ENCODE measurements at regions not wholly inside any gene's neighbourhood (a gene's known extent, or its start where the extent isn't known, plus 50 kb on each side); places are given as distances from the start of the nearest gene placed in this dataset.
"Not testable (repeated sequence)": the region's sequence is repeated elsewhere in the genome, so short reads cannot be mapped to it uniquely, and the experiment has no call there.

- WGBS (ENCODE audit: insufficient coverage): 89% methylated on average over 5 of the region's 5 CpGs
- Histone ChIP-seq H3K27ac (ENCODE audit: insufficient read depth in 1 of 2, low read depth in 1 of 2, low read length in 2 of 2, poor library complexity in 1 of 2, severe bottlenecking in 2 of 2) (no peak overlapping the region), H3K27me3 (replicated peaks in 2 of 5; ENCODE audit: control insufficient read depth in 4 of 5, insufficient read depth in 5 of 5, low read length in 4 of 5) (no peaks in the 10 kb centered on the region), H3K9me3 (ENCODE audit: control extremely low read depth in 1 of 5, control insufficient read depth in 4 of 5, insufficient read depth in 2 of 5, low read depth in 1 of 5, low read length in 4 of 5) (no peaks in the 10 kb centered on the region), H3K36me3 (ENCODE audit: control insufficient read depth in 4 of 4, insufficient read depth in 4 of 4, low read length in 3 of 4) (no peaks in the 10 kb centered on the region), H3K4me1 (ENCODE audit: control extremely low read depth in 1 of 4, control insufficient read depth in 4 of 4, insufficient read depth in 4 of 4, low read length in 3 of 4) (no peaks in the 10 kb centered on the region), H3K4me3 (ENCODE audit: control insufficient read depth in 1 of 7, extremely low read depth in 1 of 7, insufficient read depth in 4 of 7, low read depth in 2 of 7, low read length in 6 of 7) (no peak overlapping the region)
- POLR2A ChIA-PET: interaction anchor here (1.3 kb wide), 1 partner anchor 720 kb away, joined by 3 read pairs; no protein-coding TSS in a partner anchor
- no peak for DNase-seq
- CTCF ChIA-PET: interaction anchor here (0.6 to 1.3 kb wide), 2 partner anchors 12 to 377 kb away, joined by 3 to 4 read pairs; no protein-coding TSS in a partner anchor
These were observed 91.7 kb upstream of the TRIB2 start for GRCh38 chr2:12624905-12625598.

DNA sequence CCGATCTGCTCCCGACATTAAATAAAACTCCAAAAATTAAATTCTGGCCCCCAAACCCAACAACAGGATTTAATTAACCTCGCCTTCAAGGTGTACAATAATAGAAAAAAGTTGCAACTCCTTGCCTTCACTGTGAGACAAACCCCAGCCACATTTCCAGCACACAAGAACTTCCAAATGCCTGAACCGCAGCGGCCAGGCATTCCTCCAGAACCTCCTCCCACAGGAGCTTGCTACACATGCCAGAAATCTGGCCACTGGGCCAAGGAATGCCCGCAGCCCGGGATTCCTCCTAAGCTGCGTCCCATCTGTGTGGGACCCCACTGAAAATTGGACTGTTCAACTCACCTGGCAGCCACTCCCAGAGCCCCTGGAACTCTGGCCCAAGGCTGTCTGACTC lies 88.2 kb upstream of the TRIB2 start:
- DNase-seq; H3K4me1 ChIP-seq (ENCODE audit: control extremely low read depth in 1 of 4, control insufficient read depth in 4 of 4, insufficient read depth in 4 of 4, low read length in 3 of 4); H3K9me3 ChIP-seq (ENCODE audit: control extremely low read depth in 1 of 5, control insufficient read depth in 4 of 5, insufficient read depth in 2 of 5, low read depth in 1 of 5, low read length in 4 of 5); H3K36me3 ChIP-seq (ENCODE audit: control insufficient read depth in 4 of 4, insufficient read depth in 4 of 4, low read length in 3 of 4); H3K27me3 ChIP-seq (replicated peaks in 2 of 5; ENCODE audit: control insufficient read depth in 4 of 5, insufficient read depth in 5 of 5, low read length in 4 of 5); POLR2A ChIA-PET; H3K4me3 ChIP-seq (ENCODE audit: control insufficient read depth in 1 of 7, extremely low read depth in 1 of 7, insufficient read depth in 4 of 7, low read depth in 2 of 7, low read length in 6 of 7); CTCF ChIA-PET; H3K27ac ChIP-seq (ENCODE audit: insufficient read depth in 1 of 2, low read depth in 1 of 2, low read length in 2 of 2, poor library complexity in 1 of 2, severe bottlenecking in 2 of 2): not testable (repeated sequence)
- 100% methylated on average over 3 of the region's 8 CpGs for WGBS (ENCODE audit: insufficient coverage)

DNA sequence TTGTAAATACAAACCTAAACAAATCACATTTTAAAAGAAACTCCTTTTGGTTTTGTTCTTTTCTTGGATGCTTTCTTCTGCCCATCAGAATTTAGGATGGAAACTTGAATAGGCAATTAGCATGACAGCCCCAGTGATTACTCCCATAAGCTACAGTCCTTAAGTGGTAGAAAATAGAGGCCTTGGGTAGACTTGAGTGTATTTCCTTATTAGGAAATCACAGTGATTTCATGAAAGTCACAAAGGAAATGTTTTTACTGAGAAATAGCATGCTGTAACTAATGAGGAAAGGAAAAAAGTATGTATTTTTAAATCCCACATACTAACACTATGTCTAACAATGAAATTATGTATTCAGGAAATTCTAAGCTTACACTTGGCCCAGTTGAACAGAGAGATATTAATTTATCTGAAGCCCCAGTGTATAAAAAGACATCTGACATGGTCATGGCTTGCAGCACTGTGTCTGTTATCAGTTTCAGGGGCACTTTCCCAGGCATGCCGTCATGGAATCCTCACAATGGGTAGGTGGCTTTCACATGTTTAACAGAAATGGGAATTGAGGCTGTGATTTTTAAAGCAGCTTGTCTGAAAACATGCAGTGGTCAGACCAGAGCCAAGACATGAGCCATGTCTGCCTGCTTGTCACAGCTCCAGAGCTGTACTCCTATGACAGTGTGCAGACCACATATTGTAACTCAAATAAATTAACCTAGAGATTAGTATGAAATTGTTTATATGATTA lies 79.7 kb upstream of the TRIB2 start:
- no peak for DNase-seq
- no peaks in the 10 kb centered on the region for H3K4me1 ChIP-seq (ENCODE audit: control extremely low read depth in 1 of 4, control insufficient read depth in 4 of 4, insufficient read depth in 4 of 4, low read length in 3 of 4)
- H3K27me3 ChIP-seq (replicated peaks in 2 of 5; ENCODE audit: control insufficient read depth in 4 of 5, insufficient read depth in 5 of 5, low read length in 4 of 5): peaks cover 0 to 5% (median 0%) of the 10 kb centered on the region in 5 experiments
- no peaks in the 10 kb centered on the region for H3K36me3 ChIP-seq (ENCODE audit: control insufficient read depth in 4 of 4, insufficient read depth in 4 of 4, low read length in 3 of 4)
- WGBS (ENCODE audit: insufficient coverage): no CpG with 5 or more reads among the region's 1 CpG
- no peaks in the 10 kb centered on the region for H3K9me3 ChIP-seq (ENCODE audit: control extremely low read depth in 1 of 5, control insufficient read depth in 4 of 5, insufficient read depth in 2 of 5, low read depth in 1 of 5, low read length in 4 of 5)
- H3K27ac ChIP-seq (ENCODE audit: insufficient read depth in 1 of 2, low read depth in 1 of 2, low read length in 2 of 2, poor library complexity in 1 of 2, severe bottlenecking in 2 of 2): no peak overlapping the region
- ChIA-PET CTCF (interaction anchor here (1.0 kb wide), 1 partner anchor 13 kb away, joined by 3 read pairs; no protein-coding TSS in a partner anchor), POLR2A (no interaction called here)
- H3K4me3 ChIP-seq (ENCODE audit: control insufficient read depth in 1 of 7, extremely low read depth in 1 of 7, insufficient read depth in 4 of 7, low read depth in 2 of 7, low read length in 6 of 7): no peak overlapping the region

- Histone ChIP-seq H3K9me3 (ENCODE audit: control extremely low read depth in 1 of 5, control insufficient read depth in 4 of 5, insufficient read depth in 2 of 5, low read depth in 1 of 5, low read length in 4 of 5) (no peaks in the 10 kb centered on the region), H3K27ac (ENCODE audit: insufficient read depth in 1 of 2, low read depth in 1 of 2, low read length in 2 of 2, poor library complexity in 1 of 2, severe bottlenecking in 2 of 2) (no peak overlapping the region), H3K4me1 (ENCODE audit: control extremely low read depth in 1 of 4, control insufficient read depth in 4 of 4, insufficient read depth in 4 of 4, low read length in 3 of 4) (no peaks in the 10 kb centered on the region), H3K36me3 (ENCODE audit: control insufficient read depth in 4 of 4, insufficient read depth in 4 of 4, low read length in 3 of 4) (no peaks in the 10 kb centered on the region), H3K27me3 (replicated peaks in 2 of 5; ENCODE audit: control insufficient read depth in 4 of 5, insufficient read depth in 5 of 5, low read length in 4 of 5) (peaks cover 0 to 11% (median 0%) of the 10 kb centered on the region in 5 experiments), H3K4me3 (ENCODE audit: control insufficient read depth in 1 of 7, extremely low read depth in 1 of 7, insufficient read depth in 4 of 7, low read depth in 2 of 7, low read length in 6 of 7) (no peak overlapping the region)
- no CpG with 5 or more reads among the region's 1 CpG for WGBS (ENCODE audit: insufficient coverage)
- CTCF ChIA-PET: interaction anchor here (0.6 kb wide), 1 partner anchor 81 kb away, joined by 3 read pairs; no protein-coding TSS in a partner anchor
- no peak for DNase-seq
- POLR2A ChIA-PET: no interaction called here
These were observed 79.0 kb upstream of the TRIB2 start for GRCh38 chr2:12637754-12638153.

GRCh38 chr2:12641441-12641840 lies 75.3 kb upstream of the TRIB2 start:
- DNase-seq: no peak
- WGBS (ENCODE audit: insufficient coverage): 86% methylated on average over 1 of the region's 1 CpG
- no peak overlapping the region for H3K27ac ChIP-seq (ENCODE audit: insufficient read depth in 1 of 2, low read depth in 1 of 2, low read length in 2 of 2, poor library complexity in 1 of 2, severe bottlenecking in 2 of 2)
- no peak overlapping the region for H3K4me3 ChIP-seq (ENCODE audit: control insufficient read depth in 1 of 7, extremely low read depth in 1 of 7, insufficient read depth in 4 of 7, low read depth in 2 of 7, low read length in 6 of 7)
- H3K27me3 ChIP-seq (replicated peaks in 2 of 5; ENCODE audit: control insufficient read depth in 4 of 5, insufficient read depth in 5 of 5, low read length in 4 of 5): peaks cover 0 to 14% (median 0%) of the 10 kb centered on the region in 5 experiments
- ChIA-PET POLR2A (no interaction called here), CTCF (interaction anchor here (1.4 kb wide), 1 partner anchor 365 kb away, joined by 3 read pairs; no protein-coding TSS in a partner anchor)
- no peaks in the 10 kb centered on the region for H3K4me1 ChIP-seq (ENCODE audit: control extremely low read depth in 1 of 4, control insufficient read depth in 4 of 4, insufficient read depth in 4 of 4, low read length in 3 of 4)
- H3K9me3 ChIP-seq (ENCODE audit: control extremely low read depth in 1 of 5, control insufficient read depth in 4 of 5, insufficient read depth in 2 of 5, low read depth in 1 of 5, low read length in 4 of 5): peaks cover 0 to 3% (median 0%) of the 10 kb centered on the region in 5 experiments
- H3K36me3 ChIP-seq (ENCODE audit: control insufficient read depth in 4 of 4, insufficient read depth in 4 of 4, low read length in 3 of 4): no peaks in the 10 kb centered on the region

DNA sequence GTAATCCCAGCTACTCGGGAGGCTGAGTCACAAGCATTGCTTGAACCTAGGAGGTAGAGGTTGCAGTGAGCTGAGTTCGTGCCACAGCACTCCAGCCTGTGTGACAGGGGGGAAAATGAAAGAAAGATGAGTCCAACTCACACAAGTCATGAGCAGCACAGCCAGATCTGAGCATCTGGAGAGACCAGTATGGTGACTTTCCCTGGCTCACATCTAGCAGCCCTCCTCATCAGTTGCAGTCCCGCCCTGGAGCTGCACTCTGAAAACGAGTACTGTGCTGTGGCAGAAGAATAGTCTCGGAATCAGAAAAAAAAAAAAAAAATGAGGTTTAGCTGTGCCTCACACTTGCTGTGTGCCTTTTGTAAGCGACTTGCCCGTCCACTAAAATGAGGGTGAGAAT lies 74.4 kb upstream of the TRIB2 start:
- ChIA-PET POLR2A (no interaction called here), CTCF (interaction anchor here (0.6 to 1.4 kb wide), 2 partner anchors 354 to 364 kb away, joined by 3 read pairs; no protein-coding TSS in a partner anchor)
- H3K27ac ChIP-seq (ENCODE audit: insufficient read depth in 1 of 2, low read depth in 1 of 2, low read length in 2 of 2, poor library complexity in 1 of 2, severe bottlenecking in 2 of 2): no peak overlapping the region
- no peak for DNase-seq
- peaks cover 0 to 17% (median 0%) of the 10 kb centered on the region in 5 experiments for H3K27me3 ChIP-seq (replicated peaks in 2 of 5; ENCODE audit: control insufficient read depth in 4 of 5, insufficient read depth in 5 of 5, low read length in 4 of 5)
- no peaks in the 10 kb centered on the region for H3K4me1 ChIP-seq (ENCODE audit: control extremely low read depth in 1 of 4, control insufficient read depth in 4 of 4, insufficient read depth in 4 of 4, low read length in 3 of 4)
- no peak overlapping the region for H3K4me3 ChIP-seq (ENCODE audit: control insufficient read depth in 1 of 7, extremely low read depth in 1 of 7, insufficient read depth in 4 of 7, low read depth in 2 of 7, low read length in 6 of 7)
- WGBS (ENCODE audit: insufficient coverage): 93% methylated on average over 6 of the region's 7 CpGs
- no peaks in the 10 kb centered on the region for H3K36me3 ChIP-seq (ENCODE audit: control insufficient read depth in 4 of 4, insufficient read depth in 4 of 4, low read length in 3 of 4)
- peaks cover 3 to 5% (median 4%) of the 10 kb centered on the region in 5 experiments for H3K9me3 ChIP-seq (ENCODE audit: control extremely low read depth in 1 of 5, control insufficient read depth in 4 of 5, insufficient read depth in 2 of 5, low read depth in 1 of 5, low read length in 4 of 5)

GRCh38 chr2:12642859-12643258 lies 73.9 kb upstream of the TRIB2 start:
- Histone ChIP-seq H3K27ac (ENCODE audit: insufficient read depth in 1 of 2, low read depth in 1 of 2, low read length in 2 of 2, poor library complexity in 1 of 2, severe bottlenecking in 2 of 2) (no peak overlapping the region), H3K36me3 (ENCODE audit: control insufficient read depth in 4 of 4, insufficient read depth in 4 of 4, low read length in 3 of 4) (no peaks in the 10 kb centered on the region), H3K9me3 (ENCODE audit: control extremely low read depth in 1 of 5, control insufficient read depth in 4 of 5, insufficient read depth in 2 of 5, low read depth in 1 of 5, low read length in 4 of 5) (peaks cover 3 to 5% (median 4%) of the 10 kb centered on the region in 5 experiments), H3K4me1 (ENCODE audit: control extremely low read depth in 1 of 4, control insufficient read depth in 4 of 4, insufficient read depth in 4 of 4, low read length in 3 of 4) (no peaks in the 10 kb centered on the region), H3K27me3 (replicated peaks in 2 of 5; ENCODE audit: control insufficient read depth in 4 of 5, insufficient read depth in 5 of 5, low read length in 4 of 5) (peaks cover 0 to 17% (median 2%) of the 10 kb centered on the region in 5 experiments), H3K4me3 (ENCODE audit: control insufficient read depth in 1 of 7, extremely low read depth in 1 of 7, insufficient read depth in 4 of 7, low read depth in 2 of 7, low read length in 6 of 7) (no peak overlapping the region)
- CTCF ChIA-PET: interaction anchor here (0.6 to 1.4 kb wide), 2 partner anchors 355 to 364 kb away, joined by 3 read pairs; no protein-coding TSS in a partner anchor
- 98% methylated on average over 4 of the region's 5 CpGs for WGBS (ENCODE audit: insufficient coverage)
- DNase-seq: no peak
- POLR2A ChIA-PET: no interaction called here

Measured in common myeloid progenitor, CD34-positive (primary cell).